NK-92 treated with Interleukin-12 subunit alpha and Interleukin-12 subunit beta, amount 100 ng/mL, for 24 hours (cell line): ENCODE measurements at regions not wholly inside any gene's neighbourhood (a gene's known extent, or its start where the extent isn't known, plus 50 kb on each side); places are given as distances from the start of the nearest gene placed in this dataset.
"Not testable (repeated sequence)": the region's sequence is repeated elsewhere in the genome, so short reads cannot be mapped to it uniquely, and the experiment has no call there.

ENCODE experiments used
- DNase-seq: peaks from one replicate; lab custom pipeline; 2025; lab: John Stamatoyannopoulos, UW

GRCh38 chr3:5035113-5035512 is 55.9 kb downstream of the BHLHE40 start:
- DNase-seq = no peak

- DNase-seq = no peak
These were observed 56.6 kb downstream of the BHLHE40 start for GRCh38 chr3:5035692-5036391.

GRCh38 chr3:5036392-5036766 is 57.1 kb downstream of the BHLHE40 start:
- DNase-seq = no peak

GRCh38 chr3:5036858-5037257 is 57.6 kb downstream of the BHLHE40 start:
- DNase-seq = no peak

- DNase-seq = no peak
These were observed 60.3 kb downstream of the BHLHE40 start for GRCh38 chr3:5039585-5039984.

GRCh38 chr3:5041315-5041714 is 62.1 kb downstream of the BHLHE40 start:
- DNase-seq = no peak

GRCh38 chr3:5045961-5046360 is 66.7 kb downstream of the BHLHE40 start:
- DNase-seq = no peak

GRCh38 chr3:5047764-5048419 is 68.7 kb downstream of the BHLHE40 start:
- DNase-seq = no peak

- peak; percentile 30 for DNase-seq
These were observed 70.3 kb upstream of the ARL8B start for GRCh38 chr3:5051772-5052171.

GRCh38 chr3:5052247-5052646 is 69.8 kb upstream of the ARL8B start:
- no peak for DNase-seq

GRCh38 chr3:5053021-5053831 is 68.9 kb upstream of the ARL8B start:
- no peak for DNase-seq

GRCh38 chr3:5054098-5054497 is 68.0 kb upstream of the ARL8B start:
- DNase-seq = no peak

GRCh38 chr3:5054579-5054978 is 67.5 kb upstream of the ARL8B start:
- not testable (repeated sequence) for DNase-seq

GRCh38 chr3:5055357-5056110 is 66.6 kb upstream of the ARL8B start:
- DNase-seq = no peak

GRCh38 chr3:5056111-5056391 is 66.0 kb upstream of the ARL8B start:
- no peak for DNase-seq

- DNase-seq = no peak
These were observed 64.8 kb upstream of the ARL8B start for GRCh38 chr3:5057272-5057671.

GRCh38 chr3:5057857-5058324 is 64.2 kb upstream of the ARL8B start:
- peak; percentile 57 for DNase-seq

GRCh38 chr3:5058471-5058951 is 63.6 kb upstream of the ARL8B start:
- DNase-seq = no peak

GRCh38 chr3:5059782-5060181 is 62.3 kb upstream of the ARL8B start:
- no peak for DNase-seq

- no peak for DNase-seq
These were observed 60.9 kb upstream of the ARL8B start for GRCh38 chr3:5061218-5061569.

- DNase-seq = no peak
These were observed 58.4 kb upstream of the ARL8B start for GRCh38 chr3:5063724-5064123.

- DNase-seq = no peak
These were observed 53.5 kb upstream of the ARL8B start for GRCh38 chr3:5068531-5069050.
